Nephron progenitor cell (in vitro differentiated cells): ENCODE measurements at regions not wholly inside any gene's neighbourhood (a gene's known extent, or its start where the extent isn't known, plus 50 kb on each side); places are given as distances from the start of the nearest gene placed in this dataset.
"Not testable (repeated sequence)": the region's sequence is repeated elsewhere in the genome, so short reads cannot be mapped to it uniquely, and the experiment has no call there.

ENCODE experiments used
- DNase-seq: peaks from one replicate; pipeline ENCODE4 v3.0.0; 2021
- H3K27ac Mint-ChIP-seq: 2 replicates; pipeline ENCODE4 v1.8.0; 2021; ENCODE audit warnings: mild to moderate bottlenecking, moderate library complexity, mixed read lengths
- H3K27me3 Mint-ChIP-seq: 2 replicates; pipeline ENCODE4 v1.8.0; 2021; ENCODE audit warnings: mild to moderate bottlenecking, low read depth, mixed read lengths; ENCODE audit not compliant: poor library complexity
- H3K36me3 Mint-ChIP-seq: 2 replicates; pipeline ENCODE4 v1.8.0; 2021; ENCODE audit warnings: low read depth, mixed read lengths
- H3K4me1 Mint-ChIP-seq: 2 replicates; pipeline ENCODE4 v1.8.0; 2021; ENCODE audit warnings: mixed read lengths
- H3K4me3 Mint-ChIP-seq: 2 replicates; pipeline ENCODE4 v1.8.0; 2021; ENCODE audit warnings: mild to moderate bottlenecking, moderate library complexity, mixed read lengths
- H3K9me3 Mint-ChIP-seq: 2 replicates; pipeline ENCODE4 v1.8.0; 2021; ENCODE audit warnings: mild to moderate bottlenecking, moderate library complexity, mixed read lengths
- CTCF ChIP-seq: fragments of 200-600 bp; sonication (generic); IDR thresholded peaks from 2 replicates; pipeline ENCODE4 v1.5.0; 2021; ENCODE audit warnings: antibody characterized with exemption

DNA sequence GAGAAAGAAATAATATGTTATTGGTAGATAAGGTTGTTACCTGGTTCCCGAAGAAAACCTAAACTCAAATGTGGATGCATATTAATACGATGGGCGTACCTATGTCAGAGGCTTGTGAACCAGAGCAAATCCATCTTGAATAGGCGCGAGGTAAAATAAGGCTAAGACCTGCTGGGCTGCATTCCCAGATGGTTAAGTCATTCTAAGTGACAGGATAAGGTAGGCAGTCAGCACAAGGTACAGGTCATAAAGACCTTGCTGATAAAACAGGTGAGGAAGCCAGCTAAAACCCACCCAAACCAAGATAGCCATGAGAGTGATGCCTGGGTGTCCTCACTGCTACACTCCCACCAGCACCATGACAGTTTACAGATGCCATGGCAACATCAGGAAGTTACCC is 1400.1 kb downstream of the CDH8 start:
- H3K4me3 Mint-ChIP-seq, result no peak overlapping the region
- H3K36me3 Mint-ChIP-seq, result no peaks in the 10 kb centered on the region
- TF ChIP-seq CTCF, result no peak
- H3K27me3 Mint-ChIP-seq, result peaks cover 8% of the 10 kb centered on the region
- H3K27ac Mint-ChIP-seq, result no peak overlapping the region
- no peaks in the 10 kb centered on the region for H3K4me1 Mint-ChIP-seq
- H3K9me3 Mint-ChIP-seq, result peaks cover 12% of the 10 kb centered on the region
- DNase-seq, result no peak

DNA sequence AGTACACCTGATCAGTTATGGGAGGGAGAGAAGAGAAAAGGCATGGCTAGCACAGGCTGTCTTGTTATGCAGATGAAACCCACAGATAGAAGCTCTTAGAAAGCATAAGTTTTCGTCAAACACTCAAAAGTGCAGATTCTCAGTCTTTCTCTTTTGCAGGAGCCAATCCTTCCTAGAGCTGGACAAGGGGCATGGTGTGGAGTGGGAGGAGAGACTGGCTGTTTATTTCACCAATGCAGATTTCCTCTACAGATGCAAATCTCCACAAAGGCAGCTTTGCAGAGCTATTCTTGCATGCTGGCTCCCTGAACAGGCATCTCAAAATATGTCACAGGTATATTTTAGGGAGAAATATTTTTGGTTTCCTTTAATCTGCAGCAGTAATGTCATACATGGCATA is 1400.7 kb downstream of the CDH8 start:
- no peak for TF ChIP-seq CTCF
- peaks cover 12% of the 10 kb centered on the region for H3K9me3 Mint-ChIP-seq
- H3K4me3 Mint-ChIP-seq, result no peak overlapping the region
- H3K4me1 Mint-ChIP-seq, result no peaks in the 10 kb centered on the region
- no peak for DNase-seq
- H3K36me3 Mint-ChIP-seq, result no peaks in the 10 kb centered on the region
- no peak overlapping the region for H3K27ac Mint-ChIP-seq
- peaks cover 8% of the 10 kb centered on the region for H3K27me3 Mint-ChIP-seq

DNA sequence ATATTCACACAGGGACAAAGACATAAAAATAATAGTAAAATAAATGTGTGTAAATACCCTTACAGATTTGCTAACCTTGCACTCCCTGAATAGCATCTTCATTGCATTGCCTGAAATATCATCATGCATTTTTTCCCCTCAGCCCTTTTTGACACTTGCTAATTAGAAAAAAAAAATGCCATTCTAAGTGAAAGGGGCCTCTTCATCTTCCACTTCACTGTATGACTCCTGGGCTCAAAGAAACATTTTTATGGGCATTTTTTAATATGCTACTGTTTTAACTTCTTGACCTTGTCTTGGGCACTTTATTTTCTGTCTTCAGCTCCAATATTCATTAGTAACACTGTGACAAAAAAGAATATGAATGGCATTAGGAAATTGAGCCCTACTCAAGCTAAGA is 1424.4 kb downstream of the CDH8 start:
- H3K36me3 Mint-ChIP-seq, result no peaks in the 10 kb centered on the region
- TF ChIP-seq CTCF, result no peak
- peaks cover 4% of the 10 kb centered on the region for H3K27me3 Mint-ChIP-seq
- H3K4me1 Mint-ChIP-seq, result no peaks in the 10 kb centered on the region
- H3K27ac Mint-ChIP-seq, result no peak overlapping the region
- no peaks in the 10 kb centered on the region for H3K9me3 Mint-ChIP-seq
- DNase-seq, result no peak
- H3K4me3 Mint-ChIP-seq, result no peak overlapping the region

DNA sequence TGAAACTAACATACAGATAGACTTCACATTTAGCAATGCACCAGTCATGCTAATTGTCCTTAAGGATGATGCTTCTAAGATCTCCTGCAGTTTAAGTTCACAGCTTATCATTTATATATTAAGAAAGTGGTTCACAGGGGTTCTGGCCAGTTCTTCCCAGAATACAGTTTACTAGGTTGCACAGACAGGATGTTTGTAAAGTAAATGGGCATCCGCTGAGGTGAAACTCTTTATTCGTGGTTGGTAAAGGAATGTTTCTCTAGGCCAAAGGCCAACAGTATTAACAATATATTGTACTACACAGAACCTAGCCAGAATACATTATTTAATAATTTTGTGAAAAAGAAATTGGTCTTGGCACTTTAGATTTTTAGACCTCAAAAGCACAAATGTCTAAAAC is 1427.3 kb downstream of the CDH8 start:
- no peaks in the 10 kb centered on the region for H3K9me3 Mint-ChIP-seq
- H3K4me1 Mint-ChIP-seq, result no peaks in the 10 kb centered on the region
- no peak overlapping the region for H3K4me3 Mint-ChIP-seq
- H3K36me3 Mint-ChIP-seq, result no peaks in the 10 kb centered on the region
- TF ChIP-seq CTCF, result no peak
- H3K27ac Mint-ChIP-seq, result no peak overlapping the region
- H3K27me3 Mint-ChIP-seq, result peaks cover 4% of the 10 kb centered on the region
- DNase-seq, result no peak

GRCh38 chr16:60605652-60606051 is 1430.6 kb downstream of the CDH8 start:
- H3K36me3 Mint-ChIP-seq, H3K9me3 Mint-ChIP-seq, H3K27me3 Mint-ChIP-seq, DNase-seq, H3K27ac Mint-ChIP-seq, H3K4me1 Mint-ChIP-seq, H3K4me3 Mint-ChIP-seq: not testable (repeated sequence)

- no peaks in the 10 kb centered on the region for H3K4me1 Mint-ChIP-seq
- no peak for TF ChIP-seq CTCF
- no peaks in the 10 kb centered on the region for H3K9me3 Mint-ChIP-seq
- H3K27ac Mint-ChIP-seq, result no peak overlapping the region
- no peak overlapping the region for H3K4me3 Mint-ChIP-seq
- DNase-seq, result no peak
- no peaks in the 10 kb centered on the region for H3K36me3 Mint-ChIP-seq
- H3K27me3 Mint-ChIP-seq, result peaks cover 4% of the 10 kb centered on the region
These were observed 1431.1 kb downstream of the CDH8 start for GRCh38 chr16:60605176-60605575.
